ENCODE measurements at regions not wholly inside any gene's neighbourhood (a gene's known extent, or its start where the extent isn't known, plus 50 kb on each side); places are given as distances from the start of the nearest gene placed in this dataset.
"Not testable (repeated sequence)": the region's sequence is repeated elsewhere in the genome, so short reads cannot be mapped to it uniquely, and the experiment has no call there.

- Histone ChIP-seq H3K79me2 (ENCODE audit: insufficient read depth, low read length) (no peaks in the 10 kb centered on the region), H3K4me1 (ENCODE audit: insufficient read depth, low read length) (no peaks in the 10 kb centered on the region), H3K4me3 (ENCODE audit: insufficient read depth, low read depth, low read length) (no peak overlapping the region), H3K27me3 (ENCODE audit: insufficient read depth, low read length) (no peaks in the 10 kb centered on the region), H3K9ac (ENCODE audit: low read length) (no peak overlapping the region), H3K27ac (ENCODE audit: low read depth, low read length) (no peak overlapping the region), H3K4me2 (ENCODE audit: low read length) (no peak overlapping the region), H3K36me3 (ENCODE audit: insufficient read depth, low read length) (no peaks in the 10 kb centered on the region), H3K9me3 (ENCODE audit: insufficient read depth, low read depth, low read length) (no peaks in the 10 kb centered on the region), H4K20me1 (ENCODE audit: insufficient read depth, low read length) (no peaks in the 10 kb centered on the region), H2AFZ (ENCODE audit: low read depth, low read length) (no peak overlapping the region)
- no peak for FAIRE-seq
- no peaks in the 10 kb centered on the region for H3K27me3 Mint-ChIP-seq (ENCODE audit: low read depth, unreplicated experiment)
- H3K9me3 Mint-ChIP-seq (ENCODE audit: unreplicated experiment), result peaks cover 4% of the 10 kb centered on the region
- no peak overlapping the region for H3K4me3 Mint-ChIP-seq (ENCODE audit: unreplicated experiment)
- no peak for DNase-seq (ENCODE audit: low read depth)
- no peaks in the 10 kb centered on the region for H3K4me1 Mint-ChIP-seq (ENCODE audit: low read depth, unreplicated experiment)
- TF ChIP-seq EZH2 (IDR thresholded peaks at IDR 0.05; ENCODE audit: insufficient read depth, low read length) (no peak), CTCF (IDR thresholded peaks at IDR 0.05; ENCODE audit: insufficient read depth, low read depth, low read length) (no peak)
- H3K36me3 Mint-ChIP-seq (ENCODE audit: low read depth, unreplicated experiment), result no peaks in the 10 kb centered on the region
- no peak overlapping the region for H3K27ac Mint-ChIP-seq (ENCODE audit: unreplicated experiment)
Observed at GRCh38 chr7:136103545-136104268, 126.5 kb upstream of the MTPN start.

GRCh38 chr7:136102881-136103280, 125.7 kb upstream of the MTPN start:
- Histone ChIP-seq H3K27me3 (ENCODE audit: insufficient read depth, low read length) (no peaks in the 10 kb centered on the region), H2AFZ (ENCODE audit: low read depth, low read length) (no peak overlapping the region), H3K79me2 (ENCODE audit: insufficient read depth, low read length) (no peaks in the 10 kb centered on the region), H3K9ac (ENCODE audit: low read length) (no peak overlapping the region), H3K36me3 (ENCODE audit: insufficient read depth, low read length) (no peaks in the 10 kb centered on the region), H3K27ac (ENCODE audit: low read depth, low read length) (no peak overlapping the region), H3K4me2 (ENCODE audit: low read length) (no peak overlapping the region), H3K4me3 (ENCODE audit: insufficient read depth, low read depth, low read length) (no peak overlapping the region), H3K9me3 (ENCODE audit: insufficient read depth, low read depth, low read length) (no peaks in the 10 kb centered on the region), H4K20me1 (ENCODE audit: insufficient read depth, low read length) (no peaks in the 10 kb centered on the region), H3K4me1 (ENCODE audit: insufficient read depth, low read length) (no peaks in the 10 kb centered on the region)
- no peak for DNase-seq (ENCODE audit: low read depth)
- TF ChIP-seq EZH2 (IDR thresholded peaks at IDR 0.05; ENCODE audit: insufficient read depth, low read length) (no peak), CTCF (IDR thresholded peaks at IDR 0.05; ENCODE audit: insufficient read depth, low read depth, low read length) (no peak)
- no peaks in the 10 kb centered on the region for H3K27me3 Mint-ChIP-seq (ENCODE audit: low read depth, unreplicated experiment)
- H3K27ac Mint-ChIP-seq (ENCODE audit: unreplicated experiment), result no peak overlapping the region
- no peaks in the 10 kb centered on the region for H3K4me1 Mint-ChIP-seq (ENCODE audit: low read depth, unreplicated experiment)
- H3K4me3 Mint-ChIP-seq (ENCODE audit: unreplicated experiment), result no peak overlapping the region
- peaks cover 2% of the 10 kb centered on the region for H3K9me3 Mint-ChIP-seq (ENCODE audit: unreplicated experiment)
- no peaks in the 10 kb centered on the region for H3K36me3 Mint-ChIP-seq (ENCODE audit: low read depth, unreplicated experiment)
- FAIRE-seq, result no peak

GRCh38 chr7:136092714-136093113, 115.6 kb upstream of the MTPN start:
- not testable (repeated sequence) for FAIRE-seq; H4K20me1 ChIP-seq (ENCODE audit: insufficient read depth, low read length); H3K4me2 ChIP-seq (ENCODE audit: low read length); H3K27me3 Mint-ChIP-seq (ENCODE audit: low read depth, unreplicated experiment); DNase-seq (ENCODE audit: low read depth); H3K4me3 Mint-ChIP-seq (ENCODE audit: unreplicated experiment); H3K36me3 Mint-ChIP-seq (ENCODE audit: low read depth, unreplicated experiment); H3K27ac ChIP-seq (ENCODE audit: low read depth, low read length); H3K4me3 ChIP-seq (ENCODE audit: insufficient read depth, low read depth, low read length); H3K27ac Mint-ChIP-seq (ENCODE audit: unreplicated experiment); H3K36me3 ChIP-seq (ENCODE audit: insufficient read depth, low read length); H3K9ac ChIP-seq (ENCODE audit: low read length); H2AFZ ChIP-seq (ENCODE audit: low read depth, low read length); H3K9me3 ChIP-seq (ENCODE audit: insufficient read depth, low read depth, low read length); H3K27me3 ChIP-seq (ENCODE audit: insufficient read depth, low read length); H3K79me2 ChIP-seq (ENCODE audit: insufficient read depth, low read length); H3K4me1 Mint-ChIP-seq (ENCODE audit: low read depth, unreplicated experiment); H3K4me1 ChIP-seq (ENCODE audit: insufficient read depth, low read length); H3K9me3 Mint-ChIP-seq (ENCODE audit: unreplicated experiment)
